Thyroid gland (tissue), 4 donors: ENCODE measurements at regions not wholly inside any gene's neighbourhood (a gene's known extent, or its start where the extent isn't known, plus 50 kb on each side); places are given as distances from the start of the nearest gene placed in this dataset.

Source experiments
- CTCF ChIP-seq, 6 experiments: fragments of 200-600 bp in 3 of 6; fragments of 450-650 bp in 3 of 6; sonication (generic) in 3 of 6; IDR thresholded peaks; one replicate each; pipeline ENCODE4 v1.5.1; 2016 to 2019; ENCODE audit warnings: antibody characterized with exemption in 6 of 6, mild to moderate bottlenecking in 2 of 6, inconsistent platforms in 1 of 6, moderate library complexity in 1 of 6
- POLR2A ChIP-seq, 2 donors: fragments of 450-650 bp; IDR thresholded peaks; one replicate each; pipeline ENCODE4 v1.6.1; 2017; ENCODE audit warnings: antibody characterized with exemption in 2 of 2, mild to moderate bottlenecking in 2 of 2, moderate library complexity in 1 of 2

GRCh38 chr6:67698534-67698933 is 936.5 kb upstream of the ADGRB3 start:
- TF ChIP-seq CTCF (IDR thresholded peaks at IDR 0.05) (no peak), POLR2A (IDR thresholded peaks at IDR 0.05) (no peak)
